A673 (cell line): ENCODE measurements at regions not wholly inside any gene's neighbourhood (a gene's known extent, or its start where the extent isn't known, plus 50 kb on each side); places are given as distances from the start of the nearest gene placed in this dataset.
A peak's percentile ranks its signal among the peaks of the same experiment; 100 is the strongest.

Experiments
- BruUV-seq: library from RNA; stranded (reverse); fragments of 400-500 nt; replicated peaks from 2 replicates; lab custom pipeline; 2021; lab: Mats Ljungman, UMichigan
- CTCF ChIA-PET: fragments of 300-600 bp; sonication (Branson Sonifier 250); formaldehyde crosslinking; loops from one replicate; lab custom pipeline; 2022; ENCODE audit warnings: antibody characterized with exemption; lab: Charles Lee
- POLR2A ChIA-PET: fragments of 300-600 bp; sonication (Branson Sonifier 250); formaldehyde crosslinking; loops from one replicate; lab custom pipeline; 2022; ENCODE audit warnings: antibody characterized with exemption; ENCODE audit not compliant: low non-redundant PET; lab: Charles Lee
- DNase-seq: peaks from one replicate; pipeline ENCODE4 v3.0.0-alpha.2; 2015; ENCODE audit warnings: low spot score
- H3K27ac ChIP-seq: fragments of 200-600 bp; sonication (generic); 2 replicates; pipeline ENCODE4 v1.5.1; 2016; ENCODE audit warnings: mixed run types, low read depth, mild to moderate bottlenecking, mixed read lengths, antibody characterized with exemption, low read length; ENCODE audit not compliant: poor library complexity, severe bottlenecking
- H3K27me3 ChIP-seq: fragments of 200-600 bp; sonication (generic); replicated peaks from 2 replicates; pipeline ENCODE4 v1.6.1; 2017; ENCODE audit warnings: mixed run types, low read depth, mild to moderate bottlenecking, mixed read lengths, antibody characterized with exemption, low read length; ENCODE audit not compliant: insufficient read depth, poor library complexity
- H3K36me3 ChIP-seq: fragments of 200-600 bp; sonication (generic); 2 replicates; pipeline ENCODE4 v1.6.1; 2016; ENCODE audit warnings: mixed run types, mild to moderate bottlenecking, mixed read lengths, antibody characterized with exemption, low read length; ENCODE audit not compliant: insufficient read depth, poor library complexity, severe bottlenecking
- H3K4me1 ChIP-seq: fragments of 200-600 bp; sonication (generic); 2 replicates; pipeline ENCODE4 v1.6.1; 2017; ENCODE audit warnings: mixed run types, mild to moderate bottlenecking, mixed read lengths, antibody characterized with exemption, low read length; ENCODE audit not compliant: insufficient read depth, poor library complexity, severe bottlenecking
- H3K4me3 ChIP-seq: fragments of 200-600 bp; sonication (generic); 2 replicates; pipeline ENCODE4 v1.5.1; 2016; ENCODE audit warnings: low read depth, mixed run types, mild to moderate bottlenecking, mixed read lengths, low read length; ENCODE audit not compliant: poor library complexity, severe bottlenecking
- H3K9me3 ChIP-seq: fragments of 200-600 bp; sonication (generic); 2 replicates; pipeline ENCODE4 v1.6.1; 2016; ENCODE audit warnings: mixed run types, low read depth, mild to moderate bottlenecking, mixed read lengths, antibody characterized with exemption, low read length; ENCODE audit not compliant: poor library complexity, severe bottlenecking
- EZH2 ChIP-seq: fragments of 200-600 bp; sonication (generic); IDR thresholded peaks from 2 replicates; pipeline ENCODE4 v1.6.1; 2017; ENCODE audit warnings: borderline replicate concordance, low read depth, mild to moderate bottlenecking, mixed read lengths, antibody characterized with exemption, low read length; ENCODE audit not compliant: poor library complexity, severe bottlenecking
- intact Hi-C: fragments of 100-400 bp; cut with micrococcal nuclease; formaldehyde crosslinking; loops from one replicate; pipeline ENCODE4 v1.10.0; 2022; ENCODE audit not compliant: unreplicated experiment
- TF ChIP-seq, protein P1 (sequence below): fragments of 300-800, 200-600 bp; sonication (generic); conservative IDR thresholded peaks from 2 replicates; pipeline ENCODE4 v1.5.1; 2017; ENCODE audit warnings: low read depth, mild to moderate bottlenecking, antibody characterized with exemption, low read length, moderate library complexity, mixed read lengths

DNA sequence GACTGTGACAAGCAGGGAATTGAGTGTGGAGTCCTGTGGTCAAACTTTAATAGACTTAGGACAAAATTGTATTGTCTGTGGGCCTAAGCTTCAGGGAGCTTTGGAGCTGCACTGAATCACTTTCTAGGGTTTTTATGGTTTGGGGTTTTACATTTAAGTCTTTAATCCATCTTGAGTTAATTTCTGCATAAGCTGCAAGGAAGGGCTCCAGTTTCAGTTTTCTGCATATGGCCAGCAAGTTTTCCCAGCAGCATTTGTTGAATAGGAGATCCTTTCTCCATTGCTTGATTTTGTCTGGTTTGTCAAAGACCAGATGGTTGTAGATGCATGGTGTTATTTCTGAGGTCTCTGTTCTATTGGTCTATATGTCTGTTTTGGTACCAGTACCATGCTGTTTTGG is 113.4 kb upstream of the NXT1 start:
- Histone ChIP-seq H3K4me1 (no peaks in the 10 kb centered on the region), H3K4me3 (no peak overlapping the region), H3K27ac (no peak overlapping the region), H3K9me3 (no peaks in the 10 kb centered on the region), H3K36me3 (no peaks in the 10 kb centered on the region), H3K27me3 (peaks cover 6% of the 10 kb centered on the region)
- DNase-seq = no peak
- TF ChIP-seq, protein P1, sequence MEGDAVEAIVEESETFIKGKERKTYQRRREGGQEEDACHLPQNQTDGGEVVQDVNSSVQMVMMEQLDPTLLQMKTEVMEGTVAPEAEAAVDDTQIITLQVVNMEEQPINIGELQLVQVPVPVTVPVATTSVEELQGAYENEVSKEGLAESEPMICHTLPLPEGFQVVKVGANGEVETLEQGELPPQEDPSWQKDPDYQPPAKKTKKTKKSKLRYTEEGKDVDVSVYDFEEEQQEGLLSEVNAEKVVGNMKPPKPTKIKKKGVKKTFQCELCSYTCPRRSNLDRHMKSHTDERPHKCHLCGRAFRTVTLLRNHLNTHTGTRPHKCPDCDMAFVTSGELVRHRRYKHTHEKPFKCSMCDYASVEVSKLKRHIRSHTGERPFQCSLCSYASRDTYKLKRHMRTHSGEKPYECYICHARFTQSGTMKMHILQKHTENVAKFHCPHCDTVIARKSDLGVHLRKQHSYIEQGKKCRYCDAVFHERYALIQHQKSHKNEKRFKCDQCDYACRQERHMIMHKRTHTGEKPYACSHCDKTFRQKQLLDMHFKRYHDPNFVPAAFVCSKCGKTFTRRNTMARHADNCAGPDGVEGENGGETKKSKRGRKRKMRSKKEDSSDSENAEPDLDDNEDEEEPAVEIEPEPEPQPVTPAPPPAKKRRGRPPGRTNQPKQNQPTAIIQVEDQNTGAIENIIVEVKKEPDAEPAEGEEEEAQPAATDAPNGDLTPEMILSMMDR = no peak
- intact Hi-C loops = no loop called here
- ChIA-PET CTCF (no interaction called here), POLR2A (no interaction called here)
- no TSS peak for BruUV-seq

DNA sequence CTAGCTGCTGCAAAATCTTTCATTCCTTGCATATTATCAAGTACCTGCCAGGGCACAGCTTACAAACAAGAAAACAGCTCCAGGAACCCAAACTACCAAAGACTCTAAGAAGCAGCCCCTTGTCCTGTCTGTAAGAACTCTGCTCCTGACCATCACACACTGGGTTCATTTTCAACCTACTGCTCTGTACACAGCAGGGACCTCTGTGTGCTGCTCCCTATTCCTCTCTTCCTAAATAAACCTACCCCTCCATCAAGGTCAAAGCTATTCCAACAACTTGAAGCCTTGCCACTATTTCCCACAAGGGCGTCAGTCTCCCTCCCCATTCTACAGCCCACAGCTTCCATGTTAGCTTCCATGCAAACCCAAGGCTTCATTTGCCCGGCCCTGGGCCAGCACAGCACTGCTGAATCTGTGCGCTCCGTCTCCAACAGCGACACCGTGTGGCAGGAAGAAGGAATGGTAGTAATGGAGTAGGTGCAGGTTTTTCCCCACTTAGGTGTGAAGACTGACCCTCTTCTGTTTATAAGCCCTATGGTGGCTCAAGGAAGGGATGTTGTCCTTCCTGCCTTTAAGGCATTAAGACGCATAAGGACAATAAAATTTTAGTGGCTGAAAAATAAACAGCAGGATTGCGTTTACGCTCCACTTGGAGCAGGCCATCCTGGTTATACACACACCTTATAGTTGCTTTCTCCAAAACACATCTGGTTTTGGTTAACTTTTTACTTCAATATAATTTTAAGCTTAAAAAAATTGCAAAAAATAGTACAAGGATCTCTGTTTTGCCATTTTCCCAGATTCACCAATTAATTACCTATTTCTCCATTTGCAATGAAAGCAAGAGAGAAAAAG is 115.2 kb upstream of the NXT1 start:
- no peaks in the 10 kb centered on the region for H3K4me1 ChIP-seq
- H3K4me3 ChIP-seq = no peak overlapping the region
- no peak overlapping the region for H3K27ac ChIP-seq
- intact Hi-C loops = no loop called here
- TF ChIP-seq EZH2 = no peak
- TF ChIP-seq, protein P1 = peak; percentile 84
- ChIA-PET POLR2A (no interaction called here), CTCF (interaction anchor here (0.7 kb wide), 2 partner anchors 543 to 545 kb away, joined by 3 read pairs; no protein-coding TSS in a partner anchor)
- peaks cover 7% of the 10 kb centered on the region for H3K27me3 ChIP-seq
- H3K36me3 ChIP-seq = no peaks in the 10 kb centered on the region
- BruUV-seq = no TSS peak
- H3K9me3 ChIP-seq = no peaks in the 10 kb centered on the region
- peak; percentile 63 for DNase-seq

DNA sequence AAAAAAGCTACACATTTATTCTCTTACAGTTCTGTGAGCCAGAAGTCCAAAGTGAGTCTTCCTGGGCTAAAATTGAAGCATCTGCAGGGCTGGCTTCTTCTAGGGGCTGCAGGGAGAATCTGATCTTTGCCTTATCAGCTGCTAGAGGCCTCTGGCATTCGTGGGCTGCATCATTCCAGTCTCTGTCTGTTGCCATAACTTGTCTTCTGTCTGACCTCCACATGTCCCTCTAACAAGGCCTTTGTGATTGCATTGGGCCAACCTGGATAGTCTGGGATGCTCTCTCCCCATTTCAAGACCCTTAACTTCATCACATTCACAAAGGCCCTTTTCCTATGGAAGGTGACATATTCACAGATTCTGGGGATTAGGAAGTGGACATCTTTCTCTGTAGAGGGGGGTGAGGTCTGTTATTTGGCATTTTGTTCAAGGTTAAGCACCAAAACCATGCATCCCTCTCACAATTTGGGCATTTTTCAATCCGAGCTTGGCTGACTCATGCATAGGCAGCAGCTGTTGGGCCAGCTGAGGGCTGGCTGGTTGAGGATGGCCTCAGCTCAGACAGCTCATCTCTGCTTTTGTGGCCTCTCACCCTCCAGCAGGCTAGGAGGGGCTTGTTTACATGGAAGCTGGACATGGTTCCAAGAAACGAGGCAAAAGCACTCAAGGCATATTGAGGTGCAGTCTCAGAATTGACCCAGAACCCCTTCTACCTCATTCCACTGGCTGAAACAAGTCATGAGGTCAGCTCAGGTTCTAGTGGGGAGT is 116.1 kb upstream of the NXT1 start:
- no peak for DNase-seq
- Histone ChIP-seq H3K9me3 (no peaks in the 10 kb centered on the region), H3K4me3 (no peak overlapping the region), H3K4me1 (no peaks in the 10 kb centered on the region), H3K27me3 (peaks cover 11% of the 10 kb centered on the region), H3K36me3 (no peaks in the 10 kb centered on the region), H3K27ac (no peak overlapping the region)
- BruUV-seq = no TSS peak
- no peak for TF ChIP-seq EZH2
- TF ChIP-seq, protein P1 = no peak
- intact Hi-C loops = no loop called here
- CTCF ChIA-PET = interaction anchor here (0.7 kb wide), 2 partner anchors 542 to 544 kb away, joined by 3 read pairs; no protein-coding TSS in a partner anchor
- POLR2A ChIA-PET = no interaction called here
